SK-N-SH (cell line): ENCODE measurements at regions not wholly inside any gene's neighbourhood (a gene's known extent, or its start where the extent isn't known, plus 50 kb on each side); places are given as distances from the start of the nearest gene placed in this dataset.

Source experiments
- RAD21 ChIP-seq: IDR thresholded peaks from 2 replicates; pipeline ENCODE4 v1.6.1; 2012; ENCODE audit warnings: mild to moderate bottlenecking, low read length
- TF ChIP-seq, protein P1 (sequence below): fragments of 200-600 bp; sonication (generic); IDR thresholded peaks from 2 replicates; pipeline ENCODE4 v1.6.1; 2017; ENCODE audit warnings: antibody characterized with exemption, mild to moderate bottlenecking, moderate library complexity
- TF ChIP-seq, protein P2 (sequence below): fragments of 150-350 bp; IDR thresholded peaks from 2 replicates; pipeline ENCODE4 v1.6.1; 2017; ENCODE audit warnings: antibody characterized with exemption, low read length, low read depth, borderline replicate concordance

DNA sequence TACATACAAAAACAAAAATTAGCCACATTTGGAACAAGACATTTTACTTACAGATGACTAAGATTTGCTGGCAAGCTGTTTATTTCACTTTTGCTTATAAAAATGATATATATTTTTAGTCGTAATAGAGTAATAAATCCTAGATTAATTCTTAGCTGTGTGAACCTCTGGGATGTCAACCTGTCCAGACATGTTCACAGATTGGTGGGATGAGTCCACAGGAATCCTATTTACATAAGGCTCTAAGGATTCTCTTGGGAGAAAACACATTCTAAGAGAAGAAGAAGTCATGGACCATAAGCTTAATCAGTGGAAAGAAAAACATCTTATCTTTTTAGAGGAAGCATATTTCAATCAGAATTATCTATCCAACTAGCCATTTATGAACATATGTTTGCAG is 797.4 kb downstream of the C12orf50 start:
- TF ChIP-seq, protein P1, sequence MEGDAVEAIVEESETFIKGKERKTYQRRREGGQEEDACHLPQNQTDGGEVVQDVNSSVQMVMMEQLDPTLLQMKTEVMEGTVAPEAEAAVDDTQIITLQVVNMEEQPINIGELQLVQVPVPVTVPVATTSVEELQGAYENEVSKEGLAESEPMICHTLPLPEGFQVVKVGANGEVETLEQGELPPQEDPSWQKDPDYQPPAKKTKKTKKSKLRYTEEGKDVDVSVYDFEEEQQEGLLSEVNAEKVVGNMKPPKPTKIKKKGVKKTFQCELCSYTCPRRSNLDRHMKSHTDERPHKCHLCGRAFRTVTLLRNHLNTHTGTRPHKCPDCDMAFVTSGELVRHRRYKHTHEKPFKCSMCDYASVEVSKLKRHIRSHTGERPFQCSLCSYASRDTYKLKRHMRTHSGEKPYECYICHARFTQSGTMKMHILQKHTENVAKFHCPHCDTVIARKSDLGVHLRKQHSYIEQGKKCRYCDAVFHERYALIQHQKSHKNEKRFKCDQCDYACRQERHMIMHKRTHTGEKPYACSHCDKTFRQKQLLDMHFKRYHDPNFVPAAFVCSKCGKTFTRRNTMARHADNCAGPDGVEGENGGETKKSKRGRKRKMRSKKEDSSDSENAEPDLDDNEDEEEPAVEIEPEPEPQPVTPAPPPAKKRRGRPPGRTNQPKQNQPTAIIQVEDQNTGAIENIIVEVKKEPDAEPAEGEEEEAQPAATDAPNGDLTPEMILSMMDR, result no peak
- TF ChIP-seq RAD21, result no peak
- TF ChIP-seq, protein P2, sequence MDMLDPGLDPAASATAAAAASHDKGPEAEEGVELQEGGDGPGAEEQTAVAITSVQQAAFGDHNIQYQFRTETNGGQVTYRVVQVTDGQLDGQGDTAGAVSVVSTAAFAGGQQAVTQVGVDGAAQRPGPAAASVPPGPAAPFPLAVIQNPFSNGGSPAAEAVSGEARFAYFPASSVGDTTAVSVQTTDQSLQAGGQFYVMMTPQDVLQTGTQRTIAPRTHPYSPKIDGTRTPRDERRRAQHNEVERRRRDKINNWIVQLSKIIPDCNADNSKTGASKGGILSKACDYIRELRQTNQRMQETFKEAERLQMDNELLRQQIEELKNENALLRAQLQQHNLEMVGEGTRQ, result no peak
